Epidermal melanocyte (primary cell): ENCODE measurements at regions not wholly inside any gene's neighbourhood (a gene's known extent, or its start where the extent isn't known, plus 50 kb on each side); places are given as distances from the start of the nearest gene placed in this dataset.

ENCODE experiments used
- DNase-seq: peaks from one replicate; pipeline ENCODE4 v3.0.0; 2011; ENCODE audit warnings: low spot score; ENCODE audit not compliant: insufficient read length

DNA sequence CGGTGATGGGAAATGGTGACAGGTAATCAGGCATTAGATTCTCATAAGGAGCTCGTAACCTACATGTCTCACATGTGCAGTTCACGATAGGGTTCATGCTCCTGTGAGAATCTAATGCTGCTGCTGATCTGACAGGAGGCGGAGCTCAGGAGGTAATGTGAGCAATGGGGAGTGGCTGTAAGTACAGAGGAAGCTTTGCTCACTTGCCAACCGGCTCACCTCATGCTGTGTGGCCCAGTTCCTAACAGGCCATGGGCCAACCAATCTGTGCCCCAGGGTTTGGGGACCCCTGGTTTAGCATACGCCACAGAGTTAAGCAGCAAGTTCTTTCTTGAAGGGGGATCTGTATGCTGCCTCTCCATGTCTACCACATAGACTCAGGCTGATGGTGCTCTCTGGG, 133.1 kb downstream of the IQUB start:
- no peak for DNase-seq

DNA sequence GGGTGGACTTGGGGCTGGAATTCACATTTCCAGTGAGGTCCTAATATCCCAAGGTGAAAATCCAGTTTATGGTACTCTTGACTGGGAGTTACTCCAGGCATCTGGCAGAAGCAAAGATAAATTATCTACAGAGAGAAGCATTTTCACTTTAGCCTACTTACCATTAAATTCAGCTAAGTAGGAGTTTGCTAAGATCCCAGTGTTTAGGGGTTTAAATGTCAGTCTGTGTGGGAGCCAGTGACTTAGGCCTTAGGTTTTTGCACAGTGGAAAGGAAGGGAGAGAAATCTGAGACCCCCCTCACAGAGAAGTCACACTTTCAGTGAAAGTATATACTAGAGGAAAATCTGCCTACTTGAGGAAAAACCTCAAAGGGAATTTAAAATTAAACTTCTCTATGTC, 134.2 kb downstream of the IQUB start:
- DNase-seq, result no peak

DNA sequence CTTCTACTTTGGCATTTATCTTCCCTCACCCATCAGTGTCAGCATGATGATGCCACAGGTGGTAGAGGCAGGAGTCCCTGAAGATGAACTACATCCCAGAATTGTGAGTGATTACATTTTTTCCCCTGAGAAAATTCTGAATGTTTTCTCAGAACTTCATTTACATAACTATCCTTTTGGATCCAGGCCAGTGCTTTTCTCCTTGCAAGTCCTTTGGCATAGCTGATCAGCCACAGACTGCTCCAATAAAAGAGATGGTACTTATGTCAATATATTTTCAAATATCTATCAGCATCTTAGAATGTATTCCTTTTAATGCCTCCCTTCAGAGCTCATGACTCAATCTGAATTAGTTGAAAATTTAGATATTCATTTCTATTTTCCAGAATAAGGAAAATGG, 135.5 kb downstream of the IQUB start:
- DNase-seq, result no peak

DNA sequence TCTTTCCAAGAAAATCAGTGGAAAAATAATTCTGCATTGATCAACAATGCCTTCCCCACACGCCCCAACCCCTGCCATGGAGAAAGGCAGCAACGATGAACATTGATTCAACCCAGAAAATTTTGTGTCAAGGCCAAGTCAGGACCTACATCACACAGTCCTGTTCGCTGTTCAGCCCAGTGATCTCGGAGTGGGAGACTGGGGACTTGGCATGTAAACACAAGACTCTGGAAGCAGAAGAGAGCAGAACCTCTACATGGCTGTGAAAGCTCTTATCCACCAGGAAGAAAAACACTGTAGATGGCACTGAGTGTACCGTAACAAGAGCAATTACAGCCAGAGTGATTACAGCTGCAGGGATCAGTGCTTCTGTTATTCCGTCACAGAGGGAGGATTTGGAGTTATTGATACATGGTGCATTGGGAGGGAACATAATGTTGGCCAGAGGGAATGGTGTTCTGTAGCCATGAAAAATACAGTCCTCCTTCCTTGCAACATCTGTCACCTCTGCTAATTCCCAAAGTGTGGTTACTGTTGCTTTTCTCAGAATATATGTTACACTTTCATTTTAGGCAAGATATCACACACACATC, 136.6 kb downstream of the IQUB start:
- DNase-seq, result no peak

DNA sequence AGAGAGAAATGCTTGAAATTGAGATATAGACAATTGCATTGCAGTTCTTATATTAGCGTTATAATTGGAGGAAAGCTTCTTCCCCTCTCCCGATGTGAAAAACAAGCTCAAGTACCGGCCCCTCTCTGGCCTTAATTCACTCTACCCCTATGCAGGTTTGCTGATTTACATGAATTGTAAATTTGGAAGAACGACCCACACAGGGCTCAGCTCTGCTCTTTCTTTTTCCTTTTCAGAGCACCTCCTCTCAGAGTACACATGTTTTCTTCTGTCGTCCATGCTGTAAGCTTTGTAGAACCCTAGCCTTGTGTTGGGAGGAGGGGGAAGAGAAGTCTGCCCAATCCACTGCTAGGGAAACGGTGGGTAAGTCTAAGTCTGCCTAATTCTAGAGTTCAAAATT, 140.8 kb downstream of the IQUB start:
- DNase-seq, result no peak

DNA sequence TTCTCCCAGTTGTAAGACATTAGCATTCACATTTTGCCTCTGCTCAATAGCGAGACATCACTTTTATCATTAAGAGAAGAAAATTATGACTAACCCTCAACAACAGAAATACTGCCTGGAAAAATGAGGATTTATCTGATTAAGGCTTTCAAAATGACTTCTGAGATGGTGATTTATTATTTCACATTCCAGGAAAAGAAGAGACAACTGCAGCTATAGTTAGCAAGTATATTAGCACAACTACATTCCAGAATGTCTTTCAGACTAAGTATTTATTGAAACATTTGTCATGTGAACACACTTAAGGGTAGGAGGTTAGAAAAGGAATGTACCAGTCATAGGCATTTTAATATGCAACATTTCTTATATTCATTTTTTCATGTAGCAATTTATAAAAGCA, 162.0 kb downstream of the IQUB start:
- DNase-seq, result no peak

DNA sequence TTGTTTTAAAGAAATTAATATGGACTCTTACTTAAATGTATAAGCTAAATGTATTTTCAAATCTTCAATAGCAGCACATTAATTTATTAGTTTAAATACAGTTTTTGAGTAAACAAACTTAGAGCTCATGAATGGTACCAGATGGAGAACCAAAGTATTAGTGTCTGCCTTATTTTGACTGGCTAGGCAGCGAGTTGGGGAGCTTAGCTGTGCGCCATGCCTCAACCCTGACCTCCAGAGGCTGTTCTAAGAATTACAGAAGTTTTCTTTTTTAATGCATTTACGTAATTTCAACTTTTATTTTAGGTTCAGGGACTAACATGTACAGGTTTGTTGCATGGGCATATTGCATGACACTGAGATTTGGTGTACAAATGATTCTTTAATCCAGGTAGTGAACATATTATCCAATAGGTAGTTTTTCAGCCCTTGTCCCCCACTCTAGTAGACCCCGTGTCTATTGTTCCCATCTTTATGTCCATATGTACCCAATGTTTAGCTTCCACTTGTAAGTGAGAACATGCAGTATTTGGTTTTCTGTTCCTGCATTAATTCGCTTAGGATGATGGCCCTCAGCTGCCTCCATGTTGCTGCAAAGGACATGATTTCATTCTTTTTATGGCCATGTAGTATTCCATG, 166.8 kb downstream of the IQUB start:
- no peak for DNase-seq

DNA sequence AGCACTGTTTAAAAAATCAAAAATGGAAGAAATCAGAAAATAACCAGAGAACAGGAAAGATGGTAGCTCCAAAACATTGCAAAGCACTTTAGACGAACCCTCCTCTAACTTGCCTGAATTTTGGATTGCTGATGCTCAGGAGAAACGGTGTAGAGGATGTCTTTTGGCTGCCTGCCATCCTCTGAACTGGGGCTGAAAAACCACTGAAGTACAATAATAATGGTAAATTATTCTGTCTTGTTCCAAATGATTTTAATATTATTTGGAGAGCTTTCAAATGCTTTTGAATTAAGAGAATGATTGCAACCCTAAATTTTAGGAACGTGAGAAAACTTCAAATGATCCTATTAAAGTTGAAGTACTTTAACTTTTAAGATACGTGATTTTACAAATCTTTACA, 167.3 kb upstream of the SLC13A1 start:
- DNase-seq, result no peak

DNA sequence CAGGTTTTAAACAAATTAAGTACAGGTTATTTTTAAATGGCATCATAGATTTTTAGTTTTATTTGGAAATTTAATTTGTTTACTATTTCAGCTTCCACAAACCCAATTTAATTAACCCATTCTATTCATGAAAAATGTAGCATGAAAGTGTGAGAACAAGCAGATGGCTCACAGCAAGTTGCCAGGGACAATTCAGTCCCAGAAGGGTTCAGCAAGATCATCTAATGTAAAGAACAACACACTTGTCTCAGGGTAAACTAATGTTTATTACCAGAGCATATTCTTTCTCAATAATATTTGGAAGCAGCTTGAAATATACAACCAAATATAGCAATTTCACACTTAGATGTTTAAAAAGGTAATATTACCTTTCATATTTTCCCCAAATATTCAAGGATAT, 166.9 kb upstream of the SLC13A1 start:
- no peak for DNase-seq

DNA sequence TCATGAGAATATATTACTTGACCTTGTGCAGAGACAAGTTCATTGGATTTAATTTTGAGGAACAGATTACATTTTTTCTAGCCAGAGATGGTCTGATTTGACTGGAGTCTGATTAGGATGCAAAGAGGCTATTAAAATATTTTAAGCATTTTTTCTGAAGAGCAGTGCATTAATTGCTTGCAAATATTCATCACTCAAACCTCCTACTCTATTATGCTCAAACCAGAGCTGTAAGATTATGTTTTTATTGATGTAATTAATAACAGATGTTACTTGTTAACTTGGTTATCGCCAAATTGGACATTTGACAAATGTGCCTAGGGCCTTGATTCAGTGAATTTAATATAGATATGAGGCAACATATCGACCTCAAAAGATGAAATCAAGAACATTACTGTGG, 160.9 kb upstream of the SLC13A1 start:
- DNase-seq, result no peak

DNA sequence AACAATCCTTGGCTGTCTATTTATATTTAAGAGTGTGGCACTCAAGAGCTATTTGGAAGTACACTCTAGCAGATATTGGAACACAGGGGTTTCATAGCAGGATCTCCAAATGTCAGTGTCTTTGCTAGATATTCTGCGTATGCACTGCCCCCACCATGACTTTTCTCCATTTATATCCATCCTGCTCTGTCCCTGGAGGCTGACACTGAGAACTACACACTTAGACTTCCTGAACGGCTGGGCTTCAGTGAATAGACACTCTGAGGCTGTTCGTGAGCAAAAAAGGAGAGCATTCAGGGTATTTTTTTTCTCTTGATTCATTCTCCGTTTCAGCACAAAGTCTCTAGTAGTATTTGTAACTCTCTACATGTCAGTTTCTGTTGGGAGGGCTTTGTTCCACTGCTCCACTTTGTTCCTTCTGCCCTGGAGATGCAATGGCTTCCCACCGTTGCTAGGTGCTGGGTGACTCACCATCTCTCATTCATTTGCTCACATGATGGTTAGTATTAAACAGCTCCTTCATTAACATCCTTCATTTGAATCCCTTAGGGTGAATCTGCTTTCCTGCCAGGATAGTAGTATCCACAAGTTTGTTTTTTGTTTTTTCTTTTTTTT, 155.9 kb upstream of the SLC13A1 start:
- peak; percentile 24 for DNase-seq

DNA sequence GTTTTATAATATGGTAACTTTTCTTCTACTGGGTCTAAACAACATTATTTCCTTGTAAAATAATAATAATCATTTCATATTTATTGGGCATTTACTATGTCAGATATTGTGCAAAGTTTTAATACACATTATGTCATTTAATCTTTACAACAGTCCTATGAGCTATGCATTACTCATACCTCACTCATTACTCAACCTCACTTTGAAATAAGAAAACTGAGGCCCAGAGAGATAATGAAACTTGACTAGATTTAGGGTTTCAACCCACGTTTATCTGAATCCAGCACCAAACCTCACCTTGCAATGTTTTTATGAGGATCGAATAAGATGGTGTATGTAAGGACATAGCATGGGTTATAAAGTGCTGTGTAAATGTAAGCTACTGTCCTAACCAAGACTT, 153.2 kb upstream of the SLC13A1 start:
- DNase-seq, result no peak

DNA sequence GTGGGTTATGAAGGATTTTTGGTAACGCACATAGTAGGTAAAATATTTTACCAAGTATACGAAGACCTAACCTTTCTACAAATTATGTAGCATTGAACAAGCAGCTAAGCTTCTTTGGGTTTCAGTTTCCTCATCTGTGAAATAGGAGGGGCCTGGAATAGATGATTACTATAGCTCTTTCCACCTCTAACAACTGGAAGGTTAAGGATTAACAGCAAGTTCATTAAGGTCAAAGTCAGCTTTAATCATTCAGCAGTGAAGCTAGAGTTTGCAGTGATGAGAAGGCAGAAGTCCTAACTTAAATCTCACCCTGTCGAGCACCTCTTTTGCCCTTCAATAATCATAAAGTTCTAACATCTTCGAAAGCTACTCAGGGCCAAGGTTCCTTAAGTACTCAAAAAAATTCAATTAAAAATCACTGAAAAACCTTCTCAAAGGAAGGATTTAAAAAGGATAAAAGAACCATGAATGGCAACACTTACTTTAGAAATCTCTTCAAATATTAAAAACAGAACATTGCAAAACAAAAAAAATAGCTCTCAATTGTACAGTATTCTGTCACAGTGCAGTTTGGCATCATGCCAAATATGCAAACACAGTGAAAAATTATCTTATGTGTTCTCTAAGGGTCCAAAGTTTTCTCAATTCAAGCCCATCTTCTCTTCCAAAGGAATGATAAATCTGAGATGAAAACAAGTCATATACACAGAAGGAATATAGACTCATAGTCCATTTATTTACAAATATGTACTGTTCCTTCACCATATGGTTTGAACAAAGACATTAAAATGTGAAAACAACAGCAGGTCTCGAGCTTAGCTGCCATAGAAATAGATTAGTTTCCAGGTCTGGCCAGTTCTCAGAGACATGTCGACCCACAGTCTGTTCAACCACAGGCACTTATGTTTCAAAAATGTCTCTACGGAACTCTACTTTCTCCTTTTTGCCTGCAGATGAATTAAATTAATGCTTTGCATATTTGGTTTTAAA, 152.0 kb upstream of the SLC13A1 start:
- no peak for DNase-seq

DNA sequence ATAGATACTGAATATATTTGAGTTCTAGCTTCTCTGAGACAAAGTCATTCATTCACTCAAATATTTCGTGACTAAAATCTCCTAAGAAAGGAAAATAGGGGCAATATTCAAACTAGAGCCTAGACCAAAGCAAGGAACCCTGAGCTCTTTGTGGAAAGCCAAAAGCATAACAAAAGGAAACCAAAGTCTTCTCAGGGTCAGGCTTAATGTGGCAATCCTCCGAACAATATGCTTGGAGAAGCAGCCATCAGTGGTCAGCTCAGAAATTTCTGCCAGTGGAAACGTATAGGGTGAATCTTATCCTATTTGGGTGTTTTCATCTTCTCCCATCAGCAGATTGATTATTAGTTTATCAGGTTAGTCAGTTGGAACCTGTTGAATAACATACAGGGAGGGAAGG, 151.3 kb upstream of the SLC13A1 start:
- no peak for DNase-seq

DNA sequence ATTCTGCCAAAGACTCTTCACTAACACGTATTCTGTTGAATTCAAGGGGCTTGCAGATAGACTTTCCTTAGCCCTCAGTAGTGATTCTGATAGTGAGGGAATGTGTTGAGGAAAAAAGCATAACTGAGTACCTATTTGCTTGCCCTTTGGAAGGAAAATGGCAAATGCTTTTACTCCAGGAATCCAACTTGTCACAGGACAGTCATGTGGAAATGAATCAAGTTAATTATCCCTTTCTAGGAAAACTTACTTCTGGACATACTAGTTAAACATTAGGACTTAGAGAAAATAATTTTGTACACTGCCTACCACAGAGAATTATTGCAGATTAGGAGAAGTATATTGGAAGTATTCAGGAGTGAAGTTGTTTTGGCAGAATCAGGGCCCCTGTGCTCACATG, 148.9 kb upstream of the SLC13A1 start:
- DNase-seq, result no peak

DNA sequence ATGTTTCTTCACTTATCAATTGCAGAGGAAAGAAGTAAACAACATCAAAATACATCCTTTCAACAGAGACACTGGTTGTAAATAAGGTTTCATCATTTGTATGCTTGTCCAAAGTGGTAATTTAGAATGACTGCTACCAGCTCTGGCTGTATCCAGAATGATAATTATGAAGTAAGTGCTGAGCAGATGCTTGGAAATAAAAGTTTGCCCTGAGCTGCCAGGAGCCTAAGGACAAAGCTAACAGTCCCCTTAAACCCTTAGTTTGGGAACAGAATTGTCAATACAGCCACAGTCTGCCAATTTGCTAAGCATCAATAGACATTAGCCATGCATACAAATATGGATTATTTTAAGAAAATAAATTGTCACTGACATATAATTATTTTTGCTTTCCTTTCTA, 147.0 kb upstream of the SLC13A1 start:
- no peak for DNase-seq

DNA sequence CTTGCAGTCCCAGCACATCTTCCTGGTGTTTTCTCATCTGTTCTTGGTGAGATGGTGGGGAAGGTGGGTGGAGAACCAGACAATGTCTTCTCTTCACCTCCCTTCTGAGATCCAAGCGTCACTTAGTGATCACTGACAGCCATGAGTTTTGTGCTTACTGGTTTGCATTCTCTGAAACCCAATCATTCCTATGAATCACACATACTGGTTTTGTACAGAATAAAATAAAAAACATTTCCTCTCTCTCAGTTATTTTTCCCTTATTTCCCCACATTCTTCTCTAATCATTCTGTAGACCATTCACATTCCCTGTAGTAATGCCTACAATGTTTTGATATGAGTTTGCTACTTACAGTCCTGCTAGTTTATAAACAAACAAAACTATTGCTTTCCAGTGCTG, 143.8 kb upstream of the SLC13A1 start:
- DNase-seq, result no peak

DNA sequence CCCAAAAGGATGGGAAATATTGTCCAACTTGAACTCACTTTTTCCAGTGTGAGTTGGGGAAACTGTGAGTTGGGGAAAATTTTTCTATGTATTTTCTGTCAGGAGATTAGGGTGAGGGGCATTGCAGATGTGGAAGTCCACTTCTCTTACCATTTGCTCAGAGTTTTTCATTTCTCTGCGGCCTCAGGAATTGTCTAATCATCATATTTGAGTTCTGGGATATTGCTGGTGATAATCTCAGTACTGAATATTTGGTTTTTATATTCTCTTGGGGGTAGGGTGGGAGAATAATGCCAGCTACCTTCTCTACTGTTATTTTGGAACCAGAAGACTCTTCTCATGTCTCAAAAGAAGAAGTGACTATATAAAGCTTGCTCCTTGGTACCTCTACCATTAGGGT, 141.3 kb upstream of the SLC13A1 start:
- DNase-seq, result no peak

DNA sequence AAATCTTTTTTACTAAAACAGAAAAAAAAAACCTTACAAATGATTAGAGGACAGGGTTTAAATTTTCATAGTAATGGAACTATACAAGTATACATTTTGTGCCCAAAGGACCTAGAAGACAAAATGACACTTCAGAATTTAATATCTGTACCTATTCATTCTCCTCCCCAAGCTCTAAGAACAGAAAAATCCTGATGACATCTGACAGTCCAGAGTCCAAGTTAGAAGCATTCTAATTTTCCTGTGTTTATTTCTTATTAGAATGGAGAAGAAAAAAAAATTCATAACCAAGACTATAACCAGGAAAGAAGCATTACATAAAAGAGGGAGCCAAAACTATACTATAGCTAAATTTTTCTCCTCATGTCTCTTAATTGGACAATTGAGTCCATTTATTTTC, 138.9 kb upstream of the SLC13A1 start:
- DNase-seq, result no peak

DNA sequence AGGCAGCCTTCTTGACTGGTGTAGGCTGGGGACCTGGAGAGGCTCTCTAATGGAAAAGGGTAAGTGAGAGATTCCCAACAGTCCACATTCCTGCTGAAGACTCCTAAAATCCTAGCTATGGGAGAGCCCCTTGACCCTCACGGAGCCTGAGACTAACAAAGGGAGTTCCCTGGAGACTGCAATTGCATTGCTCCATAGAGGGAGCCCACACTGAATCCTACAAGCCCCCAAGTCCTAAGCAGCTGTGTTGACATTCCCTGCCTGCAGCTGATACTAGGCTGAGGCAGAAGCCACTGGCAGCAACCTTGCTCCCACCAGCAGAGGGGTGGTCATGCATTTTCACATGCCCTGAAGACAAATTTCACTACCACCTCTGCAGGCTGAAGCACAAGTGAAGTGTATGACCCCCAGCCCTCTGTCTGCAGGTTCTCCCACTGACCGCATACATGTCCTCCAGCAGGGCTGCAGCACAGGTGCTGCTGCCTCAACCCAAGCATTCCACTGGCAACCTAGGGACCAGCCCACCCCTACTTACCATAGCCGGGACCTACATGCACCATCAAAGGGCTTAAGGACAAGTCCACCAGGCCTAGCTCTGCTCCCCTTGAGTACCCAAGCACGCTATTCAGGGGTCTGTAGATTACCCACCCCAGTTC, 130.3 kb upstream of the SLC13A1 start:
- no peak for DNase-seq

DNA sequence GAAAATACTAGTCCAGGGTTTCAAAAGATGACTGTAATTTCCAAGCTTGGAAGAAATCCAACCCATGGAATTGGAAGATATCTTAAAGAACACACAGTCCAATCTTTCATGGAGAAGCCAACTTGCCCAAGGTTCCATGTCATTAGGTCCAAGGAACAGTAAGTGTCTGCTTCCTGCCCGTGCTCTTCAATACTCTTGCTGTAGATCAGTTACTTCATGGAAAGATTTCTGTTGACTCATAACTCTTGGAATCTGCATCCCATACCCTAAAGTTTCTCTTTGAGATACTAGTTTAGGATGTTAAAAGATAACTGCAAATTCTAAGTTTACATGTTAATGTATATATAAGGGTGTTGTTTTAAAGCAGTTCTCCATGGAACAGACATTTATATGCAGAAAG, 127.9 kb upstream of the SLC13A1 start:
- DNase-seq, result no peak

DNA sequence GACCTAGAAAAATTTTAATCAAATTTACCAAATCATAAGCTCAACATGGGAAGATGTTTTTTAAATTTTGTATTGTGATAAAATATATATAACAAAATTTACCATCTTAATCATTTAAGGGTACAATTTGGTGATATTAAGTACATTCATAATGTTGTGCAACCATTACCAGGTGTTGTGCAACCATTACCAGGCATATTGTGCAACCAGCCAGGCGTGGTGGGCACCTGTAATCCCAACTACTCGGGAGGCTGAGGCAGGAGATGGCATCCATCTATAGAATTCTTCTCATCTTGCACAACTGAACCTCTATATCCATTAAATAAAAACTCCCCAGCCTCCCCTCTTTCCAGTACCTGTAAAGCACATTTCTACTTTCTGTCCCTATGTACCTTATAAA, 124.5 kb upstream of the SLC13A1 start:
- DNase-seq, result no peak
